Astrocyte (in vitro differentiated cells and primary cell): ENCODE measurements at regions not wholly inside any gene's neighbourhood (a gene's known extent, or its start where the extent isn't known, plus 50 kb on each side); places are given as distances from the start of the nearest gene placed in this dataset.

Experiments used
- CTCF ChIP-seq: IDR thresholded peaks from 2 replicates; pipeline ENCODE4 v1.5.1; 2011; ENCODE audit warnings: low read depth, mild to moderate bottlenecking, inconsistent platforms, low read length, moderate library complexity; ENCODE audit not compliant: insufficient read depth
- EZH2 ChIP-seq: IDR thresholded peaks from 2 replicates; pipeline ENCODE4 v1.6.1; 2012; ENCODE audit warnings: mild to moderate bottlenecking, low read length, inconsistent platforms; ENCODE audit not compliant: insufficient read depth

GRCh38 chr6:120899932-120900331 is 434.3 kb downstream of the TBC1D32 start:
- TF ChIP-seq CTCF, result no peak
- no peak for TF ChIP-seq EZH2
